Bronchial epithelial cell (primary cell): ENCODE measurements at regions not wholly inside any gene's neighbourhood (a gene's known extent, or its start where the extent isn't known, plus 50 kb on each side); places are given as distances from the start of the nearest gene placed in this dataset.
A peak's percentile ranks its signal among the peaks of the same experiment; 100 is the strongest.

Source experiments
- DNase-seq: peaks from one replicate; pipeline ENCODE4 v3.0.0-alpha.2; 2010; ENCODE audit warnings: low read depth
- FAIRE-seq: peaks from 2 replicates; lab custom pipeline; 2011; peaks lifted over from hg19 to GRCh38; lab: Jason Lieb, UNC
- H3K27me3 ChIP-seq: 2 replicates; pipeline ENCODE4 v1.5.1; 2011; ENCODE audit warnings: low read length; ENCODE audit not compliant: control insufficient read depth, insufficient read depth
- H3K36me3 ChIP-seq: 2 replicates; pipeline ENCODE4 v1.5.1; 2011; ENCODE audit warnings: low read length; ENCODE audit not compliant: control insufficient read depth, insufficient read depth
- H3K4me3 ChIP-seq: 2 replicates; pipeline ENCODE4 v1.5.1; 2011; ENCODE audit warnings: mild to moderate bottlenecking, low read depth, low read length, control low read depth
- CTCF ChIP-seq: IDR thresholded peaks from 2 replicates; pipeline ENCODE4 v1.5.1; 2011; ENCODE audit warnings: mild to moderate bottlenecking, moderate library complexity, low read length, control low read depth, inconsistent platforms; ENCODE audit not compliant: insufficient read depth, severe bottlenecking

GRCh38 chr15:53331328-53332190, 427.9 kb downstream of the WDR72 start:
- no peak for TF ChIP-seq CTCF
- FAIRE-seq: no peak
- no peak for DNase-seq
- Histone ChIP-seq H3K4me3 (no peak overlapping the region), H3K27me3 (no peaks in the 10 kb centered on the region), H3K36me3 (no peaks in the 10 kb centered on the region)

- no peak for TF ChIP-seq CTCF
- Histone ChIP-seq H3K4me3 (no peak overlapping the region), H3K27me3 (no peaks in the 10 kb centered on the region), H3K36me3 (no peaks in the 10 kb centered on the region)
- FAIRE-seq (no peak), DNase-seq (no peak)
Measured at GRCh38 chr15:53328341-53328740, 431.1 kb downstream of the WDR72 start.

GRCh38 chr15:53324061-53324460, 435.4 kb downstream of the WDR72 start:
- FAIRE-seq (peak; percentile 79), DNase-seq (no peak)
- Histone ChIP-seq H3K4me3 (no peak overlapping the region), H3K27me3 (no peaks in the 10 kb centered on the region), H3K36me3 (no peaks in the 10 kb centered on the region)
- no peak for TF ChIP-seq CTCF

GRCh38 chr15:53323191-53323590, 436.3 kb downstream of the WDR72 start:
- DNase-seq: peak; percentile 1

GRCh38 chr15:53320816-53321215, 438.6 kb downstream of the WDR72 start:
- TF ChIP-seq CTCF: no peak
- Histone ChIP-seq H3K36me3 (no peaks in the 10 kb centered on the region), H3K4me3 (no peak overlapping the region), H3K27me3 (no peaks in the 10 kb centered on the region)
- DNase-seq: no peak
- FAIRE-seq: no peak

More at GRCh38 chr15:53323191-53323590, 436.3 kb downstream of the WDR72 start:
- no peak for FAIRE-seq
- Histone ChIP-seq H3K4me3 (no peak overlapping the region), H3K36me3 (no peaks in the 10 kb centered on the region), H3K27me3 (no peaks in the 10 kb centered on the region)
- no peak for TF ChIP-seq CTCF
